Upper lobe of left lung (tissue), 6 donors: ENCODE measurements at regions not wholly inside any gene's neighbourhood (a gene's known extent, or its start where the extent isn't known, plus 50 kb on each side); places are given as distances from the start of the nearest gene placed in this dataset.
"Not testable (repeated sequence)": the region's sequence is repeated elsewhere in the genome, so short reads cannot be mapped to it uniquely, and the experiment has no call there.

ENCODE experiments used
- ATAC-seq, 2 donors: fragments of 200-7000 bp; cut with Tn5 transposase; one replicate each; pipeline ENCODE4 v1.9.1; 2022; ENCODE audit warnings: mild to moderate bottlenecking in 2 of 2, moderate library complexity in 2 of 2; ENCODE audit not compliant: low FRiP score in 2 of 2
- DNase-seq, 2 donors: peaks; one replicate each; pipeline ENCODE4 v3.0.0-alpha.2; 2019 to 2020
- H3K27ac ChIP-seq, 4 donors: fragments of 200-600 bp; sonication (generic); one replicate each; pipeline ENCODE4 v1.5.1; 2016 to 2019
- H3K27me3 ChIP-seq, 4 donors: fragments of 200-600 bp; sonication (generic); one replicate each; pipeline ENCODE4 v1.5.1; 2017 to 2019
- H3K36me3 ChIP-seq, 4 donors: fragments of 200-600 bp; sonication (generic); one replicate each; pipeline ENCODE4 v1.5.1; 2016 to 2019
- H3K4me1 ChIP-seq, 4 donors: fragments of 200-600 bp; sonication (generic); one replicate each; pipeline ENCODE4 v1.5.1; 2018 to 2019
- H3K4me3 ChIP-seq, 4 donors: fragments of 200-600 bp; sonication (generic); one replicate each; pipeline ENCODE4 v1.5.1; 2017 to 2019; ENCODE audit warnings: mild to moderate bottlenecking in 2 of 4, moderate library complexity in 1 of 4
- H3K9me3 ChIP-seq, 4 donors: fragments of 200-600 bp; sonication (generic); one replicate each; pipeline ENCODE4 v1.5.1; 2018 to 2019
- CTCF ChIP-seq, 6 experiments: fragments of 450-650 bp in 4 of 6; fragments of 200-600 bp in 2 of 6; sonication (generic) in 2 of 6; IDR thresholded peaks; one replicate each; pipeline ENCODE4 v1.5.1; 2016 to 2019; ENCODE audit warnings: antibody characterized with exemption in 6 of 6
- EP300 ChIP-seq, 4 donors: sonication (generic); formaldehyde crosslinking; IDR thresholded peaks; one replicate each; pipeline ENCODE4 v1.5.1; 2017; ENCODE audit warnings: antibody characterized with exemption in 4 of 4, control low read depth in 2 of 4
- POLR2A ChIP-seq, 4 donors: fragments of 450-650 bp; IDR thresholded peaks; one replicate each; pipeline ENCODE4 v1.5.1; 2016 to 2017; ENCODE audit warnings: antibody characterized with exemption in 4 of 4, mild to moderate bottlenecking in 2 of 4
- POLR2AphosphoS5 ChIP-seq, 2 donors: sonication (generic); formaldehyde crosslinking; IDR thresholded peaks; one replicate each; pipeline ENCODE4 v1.5.1; 2017; ENCODE audit warnings: antibody characterized with exemption in 2 of 2
- WGBS, 2 donors: methylation state at CpG; one replicate each; pipeline ENCODE4 v1.1.5; 2017 to 2018; 5-methylcytosine and 5-hydroxymethylcytosine counted together
- donor health status: DM: no; HTN: no; CAD: no; lungs with moderate emphysema.
- donor health status: DM: no; HTN: yes; CAD: no; lungs with severe emphysema.

- TF ChIP-seq EP300 (IDR thresholded peaks at IDR 0.05) = no peak
- TF ChIP-seq POLR2AphosphoS5 (IDR thresholded peaks at IDR 0.05) = no peak
- Histone ChIP-seq H3K27ac (no peak overlapping the region), H3K9me3 (no peaks in the 10 kb centered on the region), H3K4me1 (no peaks in the 10 kb centered on the region), H3K36me3 (no peaks in the 10 kb centered on the region), H3K4me3 (no peak overlapping the region), H3K27me3 (no peaks in the 10 kb centered on the region)
- DNase-seq = no peak
- ATAC-seq = no peak
- WGBS, 2 donors = 68 to 77% methylated on average over 2 of the region's 2 CpGs
These were observed 302.0 kb upstream of the SYT1 start for GRCh38 chr12:78562368-78563205.

- WGBS, 2 donors = 86 to 88% methylated on average over 3 of the region's 3 CpGs
- no peaks in the 10 kb centered on the region for H3K4me1 ChIP-seq
These were observed 300.7 kb upstream of the SYT1 start for GRCh38 chr12:78563826-78564225.

GRCh38 chr12:78566456-78566855 is 298.1 kb upstream of the SYT1 start:
- no peaks in the 10 kb centered on the region for H3K4me1 ChIP-seq
- no peaks in the 10 kb centered on the region for H3K27me3 ChIP-seq
- no peak for ATAC-seq
- 87 to 90% methylated on average over 3 of the region's 3 CpGs for WGBS, 2 donors
- no peak for TF ChIP-seq POLR2AphosphoS5 (IDR thresholded peaks at IDR 0.05)
- TF ChIP-seq EP300 (IDR thresholded peaks at IDR 0.05) = no peak
- no peak for TF ChIP-seq POLR2A (IDR thresholded peaks at IDR 0.05)
- TF ChIP-seq CTCF (IDR thresholded peaks at IDR 0.05) = no peak
- no peak for DNase-seq
- H3K9me3 ChIP-seq = no peaks in the 10 kb centered on the region
- H3K36me3 ChIP-seq = no peaks in the 10 kb centered on the region
- H3K4me3 ChIP-seq = no peak overlapping the region
- H3K27ac ChIP-seq = no peak overlapping the region

More at GRCh38 chr12:78563826-78564225, 300.7 kb upstream of the SYT1 start:
- H3K27ac ChIP-seq = no peak overlapping the region
- no peaks in the 10 kb centered on the region for H3K9me3 ChIP-seq
- TF ChIP-seq POLR2A (IDR thresholded peaks at IDR 0.05) (no peak), POLR2AphosphoS5 (IDR thresholded peaks at IDR 0.05) (no peak), CTCF (IDR thresholded peaks at IDR 0.05) (no peak), EP300 (IDR thresholded peaks at IDR 0.05) (no peak)
- ATAC-seq = no peak
- no peak overlapping the region for H3K4me3 ChIP-seq
- H3K36me3 ChIP-seq = no peaks in the 10 kb centered on the region
- DNase-seq = no peak
- H3K27me3 ChIP-seq = no peaks in the 10 kb centered on the region

GRCh38 chr12:78568321-78569020 is 296.1 kb upstream of the SYT1 start:
- Histone ChIP-seq H3K27ac (no peak overlapping the region), H3K9me3 (no peaks in the 10 kb centered on the region), H3K4me1 (no peaks in the 10 kb centered on the region), H3K4me3 (no peak overlapping the region), H3K27me3 (no peaks in the 10 kb centered on the region), H3K36me3 (no peaks in the 10 kb centered on the region)
- DNase-seq (no peak), ATAC-seq (no peak)
- WGBS, 2 donors = 87 to 88% methylated on average over 2 of the region's 2 CpGs
- TF ChIP-seq EP300 (IDR thresholded peaks at IDR 0.05) = no peak

- DNase-seq (no peak), ATAC-seq (no peak)
- WGBS, 2 donors = 82 to 88% methylated on average over 5 of the region's 5 CpGs
- H3K36me3 ChIP-seq = no peaks in the 10 kb centered on the region
- no peak overlapping the region for H3K27ac ChIP-seq
- H3K4me1 ChIP-seq = no peaks in the 10 kb centered on the region
- H3K4me3 ChIP-seq = no peak overlapping the region
- no peaks in the 10 kb centered on the region for H3K27me3 ChIP-seq
- no peaks in the 10 kb centered on the region for H3K9me3 ChIP-seq
- TF ChIP-seq POLR2AphosphoS5 (IDR thresholded peaks at IDR 0.05) (no peak), POLR2A (IDR thresholded peaks at IDR 0.05) (no peak), EP300 (IDR thresholded peaks at IDR 0.05) (no peak), CTCF (IDR thresholded peaks at IDR 0.05) (no peak)
These were observed 292.6 kb upstream of the SYT1 start for GRCh38 chr12:78571953-78572352.

GRCh38 chr12:78575208-78575607 is 289.4 kb upstream of the SYT1 start:
- 93% methylated on average over 6 of the region's 6 CpGs for WGBS, 2 donors
- not testable (repeated sequence) for ATAC-seq, H3K27ac ChIP-seq, H3K36me3 ChIP-seq, H3K4me1 ChIP-seq, H3K27me3 ChIP-seq, H3K9me3 ChIP-seq, H3K4me3 ChIP-seq, DNase-seq
